ENCODE measurements at regions not wholly inside any gene's neighbourhood (a gene's known extent, or its start where the extent isn't known, plus 50 kb on each side); places are given as distances from the start of the nearest gene placed in this dataset.

DNA sequence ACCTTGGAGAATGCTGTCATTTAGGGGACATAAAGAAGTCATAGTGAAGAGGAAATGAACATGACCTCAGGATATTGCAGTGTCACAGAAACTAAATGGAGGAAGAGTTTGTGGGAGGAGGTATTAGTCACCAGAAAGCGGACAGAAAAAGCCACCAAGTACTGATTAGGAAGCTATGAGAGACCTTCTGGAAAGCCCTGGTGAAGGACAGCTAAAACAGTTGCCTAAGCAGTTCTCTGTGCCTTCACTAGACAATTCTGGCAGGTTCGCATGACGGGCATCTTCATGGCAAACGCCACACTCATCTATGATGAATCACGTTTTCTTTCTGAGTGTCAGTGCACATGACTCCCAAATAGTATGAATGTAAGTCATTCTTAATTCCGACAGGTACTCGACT, 325.8 kb downstream of the C11orf87 start:
- Histone ChIP-seq H3K9ac (ENCODE audit: control insufficient read depth, extremely low read depth, insufficient read depth, low read length) (no peak overlapping the region), H2AFZ (ENCODE audit: control insufficient read depth, low read length) (no peak overlapping the region), H3K4me2 (ENCODE audit: control insufficient read depth, extremely low read depth, insufficient read depth, low read depth, low read length) (no peak overlapping the region), H3K9me3 (ENCODE audit: control insufficient read depth, low read depth, low read length) (no peaks in the 10 kb centered on the region), H4K20me1 (ENCODE audit: control insufficient read depth, extremely low read depth, insufficient read depth, low read length) (no peaks in the 10 kb centered on the region), H3K9me1 (ENCODE audit: control insufficient read depth, extremely low read depth, insufficient read depth, low read length) (no peaks in the 10 kb centered on the region), H3K4me1 (ENCODE audit: control insufficient read depth, extremely low read depth, insufficient read depth, low read length) (no peaks in the 10 kb centered on the region), H3K4me3 (ENCODE audit: control insufficient read depth in 2 of 3, extremely low read depth in 1 of 3, insufficient read depth in 2 of 3, low read depth in 1 of 3, low read length in 3 of 3) (no peak overlapping the region), H3K79me2 (ENCODE audit: control insufficient read depth, insufficient read depth, low read length) (no peaks in the 10 kb centered on the region), H3K27ac (ENCODE audit: control insufficient read depth, insufficient read depth, low read length) (no peak overlapping the region), H3K36me3 (ENCODE audit: control insufficient read depth in 2 of 2, extremely low read depth in 1 of 2, insufficient read depth in 2 of 2, low read length in 2 of 2) (no peaks in the 10 kb centered on the region), H3K27me3 (ENCODE audit: control insufficient read depth, extremely low read depth, insufficient read depth, low read length) (peaks cover 3% of the 10 kb centered on the region)
- TF ChIP-seq, protein P1, sequence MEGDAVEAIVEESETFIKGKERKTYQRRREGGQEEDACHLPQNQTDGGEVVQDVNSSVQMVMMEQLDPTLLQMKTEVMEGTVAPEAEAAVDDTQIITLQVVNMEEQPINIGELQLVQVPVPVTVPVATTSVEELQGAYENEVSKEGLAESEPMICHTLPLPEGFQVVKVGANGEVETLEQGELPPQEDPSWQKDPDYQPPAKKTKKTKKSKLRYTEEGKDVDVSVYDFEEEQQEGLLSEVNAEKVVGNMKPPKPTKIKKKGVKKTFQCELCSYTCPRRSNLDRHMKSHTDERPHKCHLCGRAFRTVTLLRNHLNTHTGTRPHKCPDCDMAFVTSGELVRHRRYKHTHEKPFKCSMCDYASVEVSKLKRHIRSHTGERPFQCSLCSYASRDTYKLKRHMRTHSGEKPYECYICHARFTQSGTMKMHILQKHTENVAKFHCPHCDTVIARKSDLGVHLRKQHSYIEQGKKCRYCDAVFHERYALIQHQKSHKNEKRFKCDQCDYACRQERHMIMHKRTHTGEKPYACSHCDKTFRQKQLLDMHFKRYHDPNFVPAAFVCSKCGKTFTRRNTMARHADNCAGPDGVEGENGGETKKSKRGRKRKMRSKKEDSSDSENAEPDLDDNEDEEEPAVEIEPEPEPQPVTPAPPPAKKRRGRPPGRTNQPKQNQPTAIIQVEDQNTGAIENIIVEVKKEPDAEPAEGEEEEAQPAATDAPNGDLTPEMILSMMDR (optimal IDR thresholded peaks at IDR 0.05 in 1 of 3, IDR thresholded peaks at IDR 0.05 in 1 of 3, conservative IDR thresholded peaks at IDR 0.05 in 1 of 3; ENCODE audit: extremely low read depth in 1 of 3, insufficient read depth in 2 of 3, low read length in 3 of 3), result no peak
- TF ChIP-seq EZH2 (IDR thresholded peaks at IDR 0.05; ENCODE audit: low read length), result no peak
- dilution Hi-C loops (cut with MboI; ENCODE audit: extremely low pct_ligation_motif_present, low sequenced_read_pairs), result no loop called here
- no peak for DNase-seq (ENCODE audit: low read depth, low spot score)
- FAIRE-seq, result no peak

DNA sequence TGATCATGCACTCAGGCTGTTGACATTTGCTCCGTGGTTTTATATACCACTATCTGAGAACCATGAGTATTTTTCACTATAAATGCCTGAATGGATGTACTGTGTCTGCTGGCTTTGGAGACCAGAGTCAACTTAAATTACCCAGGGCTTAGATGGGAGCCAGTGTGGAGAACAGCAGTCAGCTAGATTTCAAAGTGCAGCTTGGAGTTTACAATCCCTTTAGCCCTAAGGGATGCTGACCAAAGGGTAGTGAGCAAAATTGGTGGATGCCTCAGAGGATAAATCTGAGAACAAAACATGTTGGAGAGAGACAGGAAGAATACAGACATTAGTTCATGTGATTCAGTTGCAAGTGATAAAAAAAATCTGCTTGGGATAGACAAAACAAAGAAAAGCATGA, 327.5 kb downstream of the C11orf87 start:
- TF ChIP-seq, protein P1 (optimal IDR thresholded peaks at IDR 0.05 in 1 of 3, IDR thresholded peaks at IDR 0.05 in 1 of 3, conservative IDR thresholded peaks at IDR 0.05 in 1 of 3; ENCODE audit: extremely low read depth in 1 of 3, insufficient read depth in 2 of 3, low read length in 3 of 3), result no peak
- no peak for TF ChIP-seq EZH2 (IDR thresholded peaks at IDR 0.05; ENCODE audit: low read length)
- no peak overlapping the region for H2AFZ ChIP-seq (ENCODE audit: control insufficient read depth, low read length)
- DNase-seq (ENCODE audit: low read depth, low spot score) (no peak), FAIRE-seq (no peak)
- H3K27ac ChIP-seq (ENCODE audit: control insufficient read depth, insufficient read depth, low read length), result no peak overlapping the region
- no peaks in the 10 kb centered on the region for H4K20me1 ChIP-seq (ENCODE audit: control insufficient read depth, extremely low read depth, insufficient read depth, low read length)
- H3K27me3 ChIP-seq (ENCODE audit: control insufficient read depth, extremely low read depth, insufficient read depth, low read length), result peaks cover 3% of the 10 kb centered on the region
- no peaks in the 10 kb centered on the region for H3K9me1 ChIP-seq (ENCODE audit: control insufficient read depth, extremely low read depth, insufficient read depth, low read length)
- dilution Hi-C loops (cut with MboI; ENCODE audit: extremely low pct_ligation_motif_present, low sequenced_read_pairs), result no loop called here
- H3K4me3 ChIP-seq (ENCODE audit: control insufficient read depth in 2 of 3, extremely low read depth in 1 of 3, insufficient read depth in 2 of 3, low read depth in 1 of 3, low read length in 3 of 3), result no peak overlapping the region
- H3K79me2 ChIP-seq (ENCODE audit: control insufficient read depth, insufficient read depth, low read length), result no peaks in the 10 kb centered on the region
- H3K4me1 ChIP-seq (ENCODE audit: control insufficient read depth, extremely low read depth, insufficient read depth, low read length), result no peaks in the 10 kb centered on the region
- H3K9ac ChIP-seq (ENCODE audit: control insufficient read depth, extremely low read depth, insufficient read depth, low read length), result no peak overlapping the region
- H3K4me2 ChIP-seq (ENCODE audit: control insufficient read depth, extremely low read depth, insufficient read depth, low read depth, low read length), result no peak overlapping the region
- H3K36me3 ChIP-seq (ENCODE audit: control insufficient read depth in 2 of 2, extremely low read depth in 1 of 2, insufficient read depth in 2 of 2, low read length in 2 of 2), result no peaks in the 10 kb centered on the region
- H3K9me3 ChIP-seq (ENCODE audit: control insufficient read depth, low read depth, low read length), result no peaks in the 10 kb centered on the region
